Gastrocnemius medialis (tissue), 4 donors: ENCODE measurements at regions not wholly inside any gene's neighbourhood (a gene's known extent, or its start where the extent isn't known, plus 50 kb on each side); places are given as distances from the start of the nearest gene placed in this dataset.

Experiments used
- ATAC-seq, 2 donors: fragments of 150-250 bp; one replicate each; pipeline ENCODE4 v1.9.1; 2016
- DNase-seq, 2 donors: peaks; one replicate each; pipeline ENCODE4 v3.0.0-alpha.2; 2019
- H3K27ac ChIP-seq, 4 donors: fragments of 200-600 bp; sonication (generic); 1 replicate in 1 of 4; 2 replicates in 3 of 4; pipeline ENCODE4 v1.5.1; 2016 to 2018; ENCODE audit warnings: mild to moderate bottlenecking in 2 of 4, moderate library complexity in 1 of 4
- H3K27me3 ChIP-seq, 3 donors: fragments of 200-600 bp; sonication (generic) in 2 of 3; 1 replicate in 1 of 3; 2 replicates in 2 of 3; pipeline versions ENCODE4 v1.5.1 to v1.6.0; 2016 to 2019; ENCODE audit warnings: mild to moderate bottlenecking in 1 of 3, moderate library complexity in 1 of 3
- H3K36me3 ChIP-seq, 2 donors: fragments of 200-600 bp; sonication (generic) in 1 of 2; one replicate each; pipeline ENCODE4 v1.5.1; 2017 to 2018
- H3K4me1 ChIP-seq, 2 donors: fragments of 200-600 bp; sonication (generic) in 1 of 2; one replicate each; pipeline ENCODE4 v1.5.1; 2016 to 2017; ENCODE audit warnings: mild to moderate bottlenecking in 2 of 2
- H3K4me3 ChIP-seq, 4 donors: fragments of 200-600 bp; sonication (generic) in 3 of 4; 1 replicate in 1 of 4; 2 replicates in 3 of 4; pipeline ENCODE4 v1.5.1; 2016 to 2019; ENCODE audit warnings: mild to moderate bottlenecking in 2 of 4
- H3K9me3 ChIP-seq, 3 donors: fragments of 200-600 bp; sonication (generic) in 2 of 3; 1 replicate in 1 of 3; 2 replicates in 2 of 3; pipeline ENCODE4 v1.5.1; 2016 to 2019
- POLR2A ChIP-seq, 2 donors: fragments of 450-650 bp; IDR thresholded peaks; one replicate each; pipeline ENCODE4 v1.6.1; 2017; ENCODE audit warnings: antibody characterized with exemption in 2 of 2, mild to moderate bottlenecking in 2 of 2, moderate library complexity in 2 of 2
- in situ Hi-C, 4 donors: fragments of 200-750 bp; cut with MboI; loops; one replicate each; pipeline versions ENCODE4 v1.15.0 to v1.8.0; 2017; ENCODE audit warnings: low sequenced_read_pairs in 4 of 4
- intact Hi-C: fragments of 100-400 bp; cut with DNase I; formaldehyde crosslinking; loops from one replicate; pipeline ENCODE4 v1.15.1; 2023; ENCODE audit warnings: low total_unique reads
- TF ChIP-seq, protein P1 (sequence below), 5 experiments: fragments of 450-650 bp in 3 of 5; fragments of 200-600 bp in 2 of 5; sonication (generic) in 2 of 5; IDR thresholded peaks in 4 of 5; conservative IDR thresholded peaks in 1 of 5; 1 replicate in 4 of 5; 2 replicates in 1 of 5; pipeline ENCODE4 v1.5.1; 2016 to 2019; ENCODE audit warnings: antibody characterized with exemption in 5 of 5, mild to moderate bottlenecking in 3 of 5, moderate library complexity in 3 of 5

DNA sequence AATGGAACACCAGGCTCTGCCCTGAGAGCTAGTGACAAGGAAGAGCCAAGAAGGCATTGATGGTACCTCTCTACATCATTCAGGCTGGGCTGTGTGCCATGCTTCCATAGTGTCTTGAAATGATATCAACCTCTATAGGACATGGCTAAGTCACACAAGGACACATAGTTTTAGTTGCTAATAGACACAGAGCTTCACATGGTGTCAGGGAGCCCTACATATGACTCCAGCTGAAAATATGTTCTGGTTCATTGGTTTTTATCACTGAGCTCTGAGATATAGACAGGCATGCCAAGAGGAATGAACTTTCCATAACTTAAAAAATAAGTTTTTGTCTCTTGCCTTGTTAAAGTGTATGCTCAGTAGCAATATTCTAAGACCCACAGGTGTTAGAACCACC, 72.1 kb upstream of the PRKG2 start:
- Histone ChIP-seq H3K9me3 (no peaks in the 10 kb centered on the region), H3K36me3 (no peaks in the 10 kb centered on the region), H3K27me3 (no peaks in the 10 kb centered on the region), H3K4me3 (no peak overlapping the region), H3K4me1 (no peaks in the 10 kb centered on the region), H3K27ac (no peak overlapping the region)
- ATAC-seq (no peak), DNase-seq (no peak)
- in situ Hi-C loops (no loop called here), intact Hi-C loops (no loop called here)
- TF ChIP-seq, protein P1, sequence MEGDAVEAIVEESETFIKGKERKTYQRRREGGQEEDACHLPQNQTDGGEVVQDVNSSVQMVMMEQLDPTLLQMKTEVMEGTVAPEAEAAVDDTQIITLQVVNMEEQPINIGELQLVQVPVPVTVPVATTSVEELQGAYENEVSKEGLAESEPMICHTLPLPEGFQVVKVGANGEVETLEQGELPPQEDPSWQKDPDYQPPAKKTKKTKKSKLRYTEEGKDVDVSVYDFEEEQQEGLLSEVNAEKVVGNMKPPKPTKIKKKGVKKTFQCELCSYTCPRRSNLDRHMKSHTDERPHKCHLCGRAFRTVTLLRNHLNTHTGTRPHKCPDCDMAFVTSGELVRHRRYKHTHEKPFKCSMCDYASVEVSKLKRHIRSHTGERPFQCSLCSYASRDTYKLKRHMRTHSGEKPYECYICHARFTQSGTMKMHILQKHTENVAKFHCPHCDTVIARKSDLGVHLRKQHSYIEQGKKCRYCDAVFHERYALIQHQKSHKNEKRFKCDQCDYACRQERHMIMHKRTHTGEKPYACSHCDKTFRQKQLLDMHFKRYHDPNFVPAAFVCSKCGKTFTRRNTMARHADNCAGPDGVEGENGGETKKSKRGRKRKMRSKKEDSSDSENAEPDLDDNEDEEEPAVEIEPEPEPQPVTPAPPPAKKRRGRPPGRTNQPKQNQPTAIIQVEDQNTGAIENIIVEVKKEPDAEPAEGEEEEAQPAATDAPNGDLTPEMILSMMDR (IDR thresholded peaks at IDR 0.05 in 4 of 5, conservative IDR thresholded peaks at IDR 0.05 in 1 of 5) = no peak
- TF ChIP-seq POLR2A (IDR thresholded peaks at IDR 0.05) = no peak

DNA sequence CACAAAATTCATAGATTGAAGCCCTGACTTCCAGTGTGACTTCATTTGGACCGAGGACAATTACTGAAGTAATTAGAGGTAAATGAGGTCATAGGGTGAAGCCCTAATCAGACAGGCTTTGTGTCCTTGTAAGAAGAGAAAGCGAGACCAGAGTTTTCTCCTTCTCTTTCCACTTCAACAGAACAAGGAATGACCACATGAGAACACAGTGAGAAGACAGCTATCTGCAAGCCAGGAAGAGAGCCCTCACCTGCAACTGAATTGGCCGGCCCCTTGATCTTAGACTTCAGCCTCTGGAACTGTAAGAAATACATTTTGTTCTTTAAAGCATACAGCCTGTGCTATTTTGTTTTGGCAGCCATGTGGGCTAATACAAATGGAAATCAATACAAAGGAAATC, 67.1 kb upstream of the PRKG2 start:
- in situ Hi-C loops (no loop called here), intact Hi-C loops (no loop called here)
- no peak overlapping the region for H3K4me3 ChIP-seq
- H3K4me1 ChIP-seq = no peaks in the 10 kb centered on the region
- TF ChIP-seq, protein P1 (IDR thresholded peaks at IDR 0.05 in 4 of 5, conservative IDR thresholded peaks at IDR 0.05 in 1 of 5) = no peak
- no peak for TF ChIP-seq POLR2A (IDR thresholded peaks at IDR 0.05)
- H3K27ac ChIP-seq = no peak overlapping the region
- no peaks in the 10 kb centered on the region for H3K27me3 ChIP-seq
- no peak for ATAC-seq
- no peaks in the 10 kb centered on the region for H3K9me3 ChIP-seq
- no peaks in the 10 kb centered on the region for H3K36me3 ChIP-seq
- no peak for DNase-seq

DNA sequence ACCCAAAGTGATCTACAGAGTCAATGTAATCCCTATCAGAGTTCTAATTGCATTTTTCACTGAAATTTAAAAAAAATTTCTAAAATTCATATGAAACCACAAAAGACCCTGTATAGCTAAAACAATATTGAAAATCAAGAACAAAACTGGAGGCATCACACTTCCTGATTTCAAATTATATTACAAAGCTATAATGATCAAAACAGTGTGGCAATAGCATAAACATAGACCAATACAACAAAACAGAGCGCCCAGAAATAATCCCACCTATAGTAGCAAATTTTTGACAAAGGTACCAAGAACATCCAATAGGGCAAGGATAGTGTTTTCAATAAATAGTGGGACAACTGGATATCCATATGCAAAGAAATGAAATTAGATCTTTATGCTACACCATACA, 59.4 kb upstream of the PRKG2 start:
- H3K4me3 ChIP-seq = no peak overlapping the region
- no peaks in the 10 kb centered on the region for H3K36me3 ChIP-seq
- no peaks in the 10 kb centered on the region for H3K4me1 ChIP-seq
- in situ Hi-C loops (no loop called here), intact Hi-C loops (no loop called here)
- ATAC-seq (no peak), DNase-seq (no peak)
- H3K9me3 ChIP-seq = no peaks in the 10 kb centered on the region
- no peak for TF ChIP-seq POLR2A (IDR thresholded peaks at IDR 0.05)
- TF ChIP-seq, protein P1 (IDR thresholded peaks at IDR 0.05 in 4 of 5, conservative IDR thresholded peaks at IDR 0.05 in 1 of 5) = no peak
- H3K27ac ChIP-seq = no peak overlapping the region
- H3K27me3 ChIP-seq = no peaks in the 10 kb centered on the region

DNA sequence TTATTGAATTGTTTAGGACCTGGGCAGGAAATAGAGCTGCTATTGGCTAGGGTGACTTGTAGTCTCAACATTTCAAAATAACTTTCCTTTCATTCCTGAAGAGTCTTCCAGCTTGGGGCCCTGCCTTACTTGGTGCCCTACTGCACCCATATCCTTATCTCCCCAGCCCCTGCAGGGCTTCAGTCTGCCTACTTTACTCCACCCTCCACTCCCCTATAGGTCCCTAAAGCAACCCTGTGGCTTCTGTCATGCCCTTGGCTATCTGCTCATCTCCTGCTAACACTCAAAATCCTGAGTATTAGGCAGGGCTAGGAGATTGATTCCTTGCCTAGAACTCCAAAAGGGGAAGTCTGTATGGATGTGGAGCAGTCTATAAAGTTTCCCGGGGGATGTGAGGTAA, 57.6 kb upstream of the PRKG2 start:
- no peak for TF ChIP-seq POLR2A (IDR thresholded peaks at IDR 0.05)
- TF ChIP-seq, protein P1 (IDR thresholded peaks at IDR 0.05 in 4 of 5, conservative IDR thresholded peaks at IDR 0.05 in 1 of 5) = no peak
- Histone ChIP-seq H3K4me1 (no peaks in the 10 kb centered on the region), H3K9me3 (no peaks in the 10 kb centered on the region), H3K27ac (no peak overlapping the region), H3K4me3 (no peak overlapping the region), H3K36me3 (no peaks in the 10 kb centered on the region), H3K27me3 (no peaks in the 10 kb centered on the region)
- intact Hi-C loops (no loop called here), in situ Hi-C loops (no loop called here)
- ATAC-seq (no peak), DNase-seq (no peak)
